Coronary artery (tissue), 2 donors: ENCODE measurements at regions not wholly inside any gene's neighbourhood (a gene's known extent, or its start where the extent isn't known, plus 50 kb on each side); places are given as distances from the start of the nearest gene placed in this dataset.

ENCODE experiments used
- DNase-seq: peaks from one replicate; pipeline ENCODE4 v3.0.0-alpha.2; 2017; ENCODE audit warnings: low spot score
- H3K27ac ChIP-seq, 2 donors: fragments of 200-600 bp; sonication (generic); one replicate each; pipeline ENCODE4 v1.5.1; 2016 to 2019
- H3K4me3 ChIP-seq: fragments of 200-600 bp; sonication (generic); 2 replicates; pipeline ENCODE4 v1.5.1; 2016; ENCODE audit warnings: mild to moderate bottlenecking, moderate library complexity
- TF ChIP-seq, protein P1 (sequence below): fragments of 200-600 bp; sonication (generic); IDR thresholded peaks from one replicate; pipeline ENCODE4 v1.5.1; 2019; ENCODE audit warnings: antibody characterized with exemption

GRCh38 chr11:119794141-119794665 is 65.2 kb upstream of the NECTIN1 start:
- DNase-seq = no peak
- no peak overlapping the region for H3K27ac ChIP-seq
- no peak overlapping the region for H3K4me3 ChIP-seq
- TF ChIP-seq, protein P1, sequence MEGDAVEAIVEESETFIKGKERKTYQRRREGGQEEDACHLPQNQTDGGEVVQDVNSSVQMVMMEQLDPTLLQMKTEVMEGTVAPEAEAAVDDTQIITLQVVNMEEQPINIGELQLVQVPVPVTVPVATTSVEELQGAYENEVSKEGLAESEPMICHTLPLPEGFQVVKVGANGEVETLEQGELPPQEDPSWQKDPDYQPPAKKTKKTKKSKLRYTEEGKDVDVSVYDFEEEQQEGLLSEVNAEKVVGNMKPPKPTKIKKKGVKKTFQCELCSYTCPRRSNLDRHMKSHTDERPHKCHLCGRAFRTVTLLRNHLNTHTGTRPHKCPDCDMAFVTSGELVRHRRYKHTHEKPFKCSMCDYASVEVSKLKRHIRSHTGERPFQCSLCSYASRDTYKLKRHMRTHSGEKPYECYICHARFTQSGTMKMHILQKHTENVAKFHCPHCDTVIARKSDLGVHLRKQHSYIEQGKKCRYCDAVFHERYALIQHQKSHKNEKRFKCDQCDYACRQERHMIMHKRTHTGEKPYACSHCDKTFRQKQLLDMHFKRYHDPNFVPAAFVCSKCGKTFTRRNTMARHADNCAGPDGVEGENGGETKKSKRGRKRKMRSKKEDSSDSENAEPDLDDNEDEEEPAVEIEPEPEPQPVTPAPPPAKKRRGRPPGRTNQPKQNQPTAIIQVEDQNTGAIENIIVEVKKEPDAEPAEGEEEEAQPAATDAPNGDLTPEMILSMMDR = no peak

DNA sequence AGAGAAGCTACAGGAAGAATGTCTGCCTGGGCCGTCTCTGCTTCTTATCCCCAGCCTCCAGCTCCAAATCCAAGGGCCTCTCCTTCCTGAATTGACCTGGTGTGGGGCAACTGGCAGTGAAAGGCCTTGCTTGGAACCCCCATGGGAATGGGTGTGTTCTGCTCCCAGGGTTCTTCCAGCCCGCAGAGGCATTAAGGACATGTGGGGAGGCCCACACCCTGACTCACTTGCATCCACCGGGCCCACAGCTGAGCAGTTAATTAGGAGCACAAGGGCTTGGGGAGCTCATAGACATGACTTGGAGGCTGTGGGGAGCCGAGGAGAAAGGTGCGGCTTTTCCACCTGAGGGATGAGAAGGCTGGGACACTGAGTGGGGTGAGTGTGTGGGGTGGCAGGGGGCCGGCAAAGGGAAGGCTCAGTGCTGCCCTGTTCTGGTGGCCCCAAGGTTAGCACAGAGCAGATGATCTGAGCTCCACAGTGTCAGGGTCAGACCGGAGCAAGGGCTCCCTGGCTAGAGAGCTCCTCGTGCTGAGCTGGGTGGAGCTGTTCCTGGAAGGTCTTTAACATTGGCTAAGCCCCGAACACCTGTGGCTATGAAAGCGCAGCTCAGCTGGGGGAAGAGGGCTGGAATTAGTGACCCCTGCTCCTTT is 64.5 kb upstream of the NECTIN1 start:
- Histone ChIP-seq H3K4me3 (no peak overlapping the region), H3K27ac (no peak overlapping the region)
- DNase-seq = no peak
- TF ChIP-seq, protein P1 = no peak

DNA sequence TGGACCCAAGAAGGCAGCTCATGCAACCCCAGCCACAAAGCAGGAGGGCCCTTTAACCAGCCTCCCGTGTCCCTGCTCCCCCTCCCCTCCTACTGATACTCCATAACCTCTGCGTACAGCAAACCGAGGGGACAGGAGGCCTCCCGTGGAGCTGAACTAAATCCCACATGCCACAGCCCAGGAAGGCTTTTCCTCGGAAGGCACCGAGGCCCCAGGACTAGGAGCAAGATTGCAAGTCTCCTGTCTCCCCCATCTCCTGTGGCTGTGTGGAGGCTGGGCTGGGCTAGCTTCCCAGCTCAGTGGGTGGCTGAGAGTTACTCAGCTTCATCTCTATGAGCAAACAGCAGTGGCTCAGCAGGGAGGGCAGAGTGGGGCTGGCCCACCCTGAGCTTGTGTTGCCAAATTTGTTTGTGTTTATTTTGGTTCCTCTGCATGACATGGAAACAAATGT is 62.7 kb upstream of the NECTIN1 start:
- no peak overlapping the region for H3K27ac ChIP-seq
- H3K4me3 ChIP-seq = no peak overlapping the region
- TF ChIP-seq, protein P1 = no peak
- DNase-seq = no peak

- Histone ChIP-seq H3K27ac (no peak overlapping the region), H3K4me3 (no peak overlapping the region)
- DNase-seq = no peak
- TF ChIP-seq, protein P1 = no peak
Measured at GRCh38 chr11:119791047-119791446, 62.0 kb upstream of the NECTIN1 start.

DNA sequence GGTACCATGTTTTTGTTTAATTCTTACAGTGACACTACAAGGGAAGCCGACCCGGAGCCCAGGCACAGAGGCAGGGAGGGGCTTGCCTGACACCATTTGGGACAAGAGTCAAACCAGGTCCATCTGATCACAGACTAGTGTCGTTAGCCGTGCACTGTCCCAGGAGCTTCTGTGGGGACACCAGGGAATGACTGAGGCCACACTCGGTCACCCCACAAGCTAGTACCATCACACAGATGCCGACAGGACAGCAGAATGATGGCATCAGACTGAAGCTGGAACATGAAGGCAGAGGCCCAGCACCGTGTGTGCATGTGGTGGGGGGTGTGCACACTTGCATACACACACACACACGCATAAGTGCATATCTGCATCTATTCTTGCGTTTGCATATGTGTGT is 61.5 kb upstream of the NECTIN1 start:
- DNase-seq = no peak
- TF ChIP-seq, protein P1 = no peak
- H3K4me3 ChIP-seq = no peak overlapping the region

GRCh38 chr11:119789766-119790407 is 60.9 kb upstream of the NECTIN1 start:
- Histone ChIP-seq H3K27ac (no peak overlapping the region), H3K4me3 (no peak overlapping the region)
- DNase-seq = no peak
- TF ChIP-seq, protein P1 = no peak

More for the DNA sequence above, 61.5 kb upstream of the NECTIN1 start:
- H3K27ac ChIP-seq = no peak overlapping the region
